ENCODE measurements at regions not wholly inside any gene's neighbourhood (a gene's known extent, or its start where the extent isn't known, plus 50 kb on each side); places are given as distances from the start of the nearest gene placed in this dataset.
"Not testable (repeated sequence)": the region's sequence is repeated elsewhere in the genome, so short reads cannot be mapped to it uniquely, and the experiment has no call there.

GRCh38 chr5:85173469-85173868, 788.8 kb upstream of the EDIL3 start:
- no peak for DNase-seq

- DNase-seq, result no peak
Observed at GRCh38 chr5:85182344-85182743, 797.7 kb upstream of the EDIL3 start.

- DNase-seq, result no peak
Observed at GRCh38 chr5:85204289-85204688, 819.6 kb upstream of the EDIL3 start.

GRCh38 chr5:85205430-85205829, 820.8 kb upstream of the EDIL3 start:
- DNase-seq, result no peak

- no peak for DNase-seq
Observed at GRCh38 chr5:85225388-85225787, 840.7 kb upstream of the EDIL3 start.

GRCh38 chr5:85249204-85249603, 864.5 kb upstream of the EDIL3 start:
- DNase-seq, result no peak

- DNase-seq, result no peak
Observed at GRCh38 chr5:85263125-85263524, 878.4 kb upstream of the EDIL3 start.

- DNase-seq, result no peak
Observed at GRCh38 chr5:85266692-85267091, 882.0 kb upstream of the EDIL3 start.

- DNase-seq, result no peak
Observed at GRCh38 chr5:85268194-85268593, 883.5 kb upstream of the EDIL3 start.

- DNase-seq, result peak in 1 of 5 experiments; percentile 38
Observed at GRCh38 chr5:85278193-85278592, 893.5 kb upstream of the EDIL3 start.

- DNase-seq, result no peak
Observed at GRCh38 chr5:85288914-85289313, 904.2 kb upstream of the EDIL3 start.

- DNase-seq, result no peak
Observed at GRCh38 chr5:85293145-85293785, 908.6 kb upstream of the EDIL3 start.

GRCh38 chr5:85304524-85304923, 919.8 kb upstream of the EDIL3 start:
- no peak for DNase-seq

GRCh38 chr5:85305766-85306165, 921.1 kb upstream of the EDIL3 start:
- no peak for DNase-seq

GRCh38 chr5:85311536-85311935, 926.9 kb upstream of the EDIL3 start:
- no peak for DNase-seq

GRCh38 chr5:85320495-85320894, 935.8 kb upstream of the EDIL3 start:
- DNase-seq, result no peak

- DNase-seq, result no peak
Observed at GRCh38 chr5:85333276-85333675, 948.6 kb upstream of the EDIL3 start.

GRCh38 chr5:85337435-85337834, 952.8 kb upstream of the EDIL3 start:
- no peak for DNase-seq

GRCh38 chr5:85340790-85341189, 956.1 kb upstream of the EDIL3 start:
- DNase-seq, result no peak

- DNase-seq, result no peak
Observed at GRCh38 chr5:85345818-85346217, 961.1 kb upstream of the EDIL3 start.

- DNase-seq, result no peak
Observed at GRCh38 chr5:85357309-85357708, 972.6 kb upstream of the EDIL3 start.

GRCh38 chr5:85375525-85375924, 990.8 kb upstream of the EDIL3 start:
- no peak for DNase-seq

- DNase-seq, result no peak
Observed at GRCh38 chr5:85388770-85389169, 1004.1 kb upstream of the EDIL3 start.

GRCh38 chr5:85392309-85392708, 1007.6 kb upstream of the EDIL3 start:
- not testable (repeated sequence) for DNase-seq

GRCh38 chr5:85395526-85395925, 1010.8 kb upstream of the EDIL3 start:
- no peak for DNase-seq

Data from T-helper 2 cell (primary cell).